NCI-H1930 (cell line): ENCODE measurements at regions not wholly inside any gene's neighbourhood (a gene's known extent, or its start where the extent isn't known, plus 50 kb on each side); places are given as distances from the start of the nearest gene placed in this dataset.
"Not testable (repeated sequence)": the region's sequence is repeated elsewhere in the genome, so short reads cannot be mapped to it uniquely, and the experiment has no call there.

Experiments used
- DNase-seq, 2 experiments: peaks; one replicate each; lab custom pipeline; 2025; lab: John Stamatoyannopoulos, UW

DNA sequence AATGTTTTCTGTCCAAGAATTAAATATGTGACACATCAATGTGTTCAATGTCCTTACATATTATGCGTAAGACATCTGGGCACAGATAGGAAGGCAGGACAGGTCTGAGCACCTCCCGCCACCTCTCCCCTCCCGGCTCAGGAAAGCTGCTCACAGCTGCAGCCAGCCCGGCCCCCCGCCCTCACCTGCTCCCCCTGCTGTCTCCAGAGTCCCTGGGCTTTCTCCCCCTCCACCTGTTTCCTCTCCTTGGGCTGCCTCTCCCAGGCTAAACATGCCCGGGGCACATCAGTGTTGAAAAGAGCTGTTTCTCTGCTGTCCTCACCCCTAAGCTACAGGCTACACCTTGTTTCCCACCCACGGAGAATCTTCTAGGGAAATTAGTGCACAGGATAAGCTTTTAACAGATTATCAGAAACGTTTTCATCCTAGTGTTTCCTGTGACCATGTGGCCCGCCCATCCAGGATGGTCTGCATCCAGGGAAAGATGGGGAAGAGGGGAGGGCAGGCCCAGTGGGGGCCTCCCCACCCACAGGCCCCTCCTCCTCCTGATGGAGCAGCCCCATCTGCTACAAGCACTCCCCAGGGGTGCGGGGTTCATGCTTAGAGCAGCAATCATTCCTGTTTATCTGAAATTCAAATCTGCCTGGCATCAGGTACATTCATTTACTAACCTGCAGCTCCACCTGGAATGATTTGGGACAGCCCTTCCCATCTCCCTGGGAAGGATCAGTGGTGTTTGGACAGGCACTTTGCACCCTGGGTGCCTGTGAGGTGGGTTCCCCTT lies 273.8 kb upstream of the SFSWAP start:
- no peak for DNase-seq

DNA sequence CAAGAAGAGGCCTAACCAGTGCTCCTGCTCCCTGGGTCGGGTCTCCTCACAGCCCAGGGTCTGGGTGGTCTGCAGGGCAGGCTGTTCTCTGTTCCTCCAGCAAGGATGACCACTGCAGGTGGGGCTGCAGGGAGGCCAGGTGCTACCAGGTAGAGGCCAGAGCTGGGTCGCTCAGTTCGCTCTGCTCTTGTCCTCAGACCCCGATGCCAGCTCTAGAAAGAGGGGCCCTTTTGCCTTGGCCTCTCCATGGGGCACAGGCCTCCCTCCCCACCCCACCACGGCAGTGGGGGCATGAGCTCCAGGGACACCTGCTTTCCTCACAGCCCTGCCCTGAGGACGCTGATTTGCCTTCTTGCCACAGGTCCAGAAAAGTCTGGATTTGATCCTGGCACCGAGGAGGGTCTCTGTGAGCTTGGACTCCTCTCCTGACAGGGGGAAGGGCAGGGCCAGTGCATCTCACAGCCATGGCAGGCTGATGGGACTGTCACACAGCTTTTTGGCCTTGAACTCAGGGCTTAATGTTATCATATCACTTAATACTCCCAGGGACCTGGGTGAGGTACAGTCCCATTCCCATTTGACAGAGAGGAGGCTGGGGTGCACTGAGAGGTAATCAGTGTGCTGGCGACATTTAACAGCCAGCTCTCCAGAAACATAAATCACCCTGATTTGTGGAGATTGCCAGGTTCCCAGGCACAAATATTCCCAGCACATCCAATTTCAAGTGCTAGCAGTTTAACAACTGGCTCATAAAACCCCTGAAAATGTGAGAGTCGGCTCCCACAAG lies 273.0 kb upstream of the SFSWAP start:
- no peak for DNase-seq

DNA sequence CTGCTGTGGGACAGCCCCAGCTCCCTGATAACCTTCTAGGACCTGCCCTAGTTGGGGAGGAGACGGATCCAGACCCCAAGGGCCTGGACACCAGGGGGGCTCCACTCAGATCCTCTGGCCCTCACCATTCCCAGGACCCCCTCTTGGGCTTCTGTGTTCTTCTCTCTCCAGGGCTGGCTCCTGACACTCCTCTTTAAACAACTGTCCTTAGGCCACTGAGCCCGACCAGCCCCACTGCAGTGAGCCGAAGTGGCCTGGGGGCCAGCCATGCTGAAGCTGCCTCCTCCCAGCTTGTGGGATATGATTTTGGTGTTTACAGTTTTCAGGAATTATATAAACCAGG lies 272.4 kb upstream of the SFSWAP start:
- not testable (repeated sequence) for DNase-seq

DNA sequence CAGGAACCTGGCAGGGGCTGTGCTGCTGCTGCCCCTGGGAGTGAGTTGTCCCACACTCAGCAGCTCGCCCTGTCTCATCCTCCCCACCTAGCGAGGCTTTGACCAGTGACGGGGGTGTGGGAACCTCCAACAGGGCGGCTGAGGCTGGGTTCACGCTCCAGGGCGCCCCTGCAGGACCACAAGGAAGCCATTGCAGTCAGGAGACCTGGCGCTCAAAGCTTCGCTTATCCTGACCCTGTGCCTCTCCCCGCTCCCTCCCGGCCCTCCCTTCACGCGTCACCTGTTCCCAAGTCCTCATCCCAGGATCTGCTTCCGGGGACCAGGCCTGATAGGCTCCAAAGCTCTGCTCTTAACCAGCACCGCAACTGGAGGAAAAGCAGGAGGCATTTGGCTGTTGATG lies 272.0 kb upstream of the SFSWAP start:
- no peak for DNase-seq

DNA sequence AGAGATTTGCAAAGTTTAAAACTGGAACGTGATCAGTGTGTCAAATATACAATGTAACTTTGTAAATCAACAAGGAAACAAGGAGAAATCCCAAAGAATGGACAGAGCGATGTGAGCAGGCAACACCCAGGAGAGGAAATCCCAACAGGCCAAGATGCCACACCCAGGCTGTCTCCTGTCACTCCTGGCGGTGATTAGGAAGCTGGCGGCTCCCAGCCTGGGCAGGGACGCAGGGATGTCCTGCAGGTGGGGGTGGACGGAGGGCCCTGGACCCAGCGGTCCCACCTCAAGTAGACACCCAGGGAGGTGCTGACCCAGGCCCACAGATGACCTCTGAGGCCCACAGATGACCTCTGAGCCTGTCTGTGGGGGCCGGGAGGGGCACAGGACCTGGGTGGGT lies 271.1 kb upstream of the SFSWAP start:
- DNase-seq: not testable (repeated sequence)

DNA sequence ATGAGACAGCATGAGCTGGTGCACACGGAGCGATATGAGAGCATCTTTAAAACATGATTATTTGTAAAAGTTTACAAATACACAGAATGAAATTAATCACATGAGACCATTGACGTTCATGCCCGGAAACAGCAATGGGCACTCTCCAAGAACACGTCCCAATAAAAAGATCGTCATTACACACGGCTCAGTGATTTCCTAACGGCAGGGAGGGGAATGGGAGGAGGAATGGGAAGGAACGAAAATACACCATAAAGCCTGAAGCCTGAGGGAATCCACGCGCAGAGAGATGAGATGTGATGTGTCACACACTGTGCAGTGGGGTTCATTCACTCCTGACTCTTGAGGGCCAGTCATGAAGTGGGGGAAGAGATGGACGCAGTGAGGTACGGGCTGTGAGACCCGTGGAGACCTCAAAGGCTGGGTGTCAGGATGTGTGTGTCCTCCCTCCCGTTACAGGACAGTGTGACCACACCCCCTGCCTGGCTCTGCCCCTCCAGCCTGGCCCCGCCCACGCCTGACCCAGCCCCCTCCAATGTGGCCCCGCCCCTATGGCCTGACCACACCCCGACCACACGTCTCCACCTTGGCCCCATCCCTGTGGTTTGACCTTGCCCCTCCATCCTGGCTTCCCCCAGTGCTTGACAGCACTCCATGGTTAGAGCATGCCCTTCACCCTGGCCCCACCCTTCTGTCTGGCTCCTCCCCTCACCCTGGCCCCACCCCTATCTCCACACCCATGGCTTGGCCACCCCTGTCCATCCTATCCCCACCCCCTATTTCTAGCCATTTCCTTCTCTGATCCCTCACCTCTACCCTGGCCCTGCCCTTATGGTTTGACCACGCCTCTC lies 270.5 kb upstream of the SFSWAP start:
- not testable (repeated sequence) for DNase-seq

DNA sequence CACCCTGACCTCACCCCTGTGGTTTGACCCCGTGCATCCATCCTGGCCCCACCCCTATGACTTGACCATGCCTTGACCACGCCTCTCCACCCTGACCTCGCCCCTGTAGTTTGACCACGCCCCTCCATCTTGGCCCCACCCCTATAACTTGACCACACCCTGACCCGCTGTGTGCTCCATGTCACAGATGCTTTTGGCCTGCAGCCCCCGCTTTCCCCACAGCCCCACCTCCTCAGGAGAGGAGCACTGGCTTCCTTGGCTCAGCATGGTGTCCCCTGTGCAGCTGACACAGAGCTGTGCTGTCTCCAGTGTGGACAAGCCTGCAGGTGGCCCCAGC lies 269.9 kb upstream of the SFSWAP start:
- DNase-seq: no peak

DNA sequence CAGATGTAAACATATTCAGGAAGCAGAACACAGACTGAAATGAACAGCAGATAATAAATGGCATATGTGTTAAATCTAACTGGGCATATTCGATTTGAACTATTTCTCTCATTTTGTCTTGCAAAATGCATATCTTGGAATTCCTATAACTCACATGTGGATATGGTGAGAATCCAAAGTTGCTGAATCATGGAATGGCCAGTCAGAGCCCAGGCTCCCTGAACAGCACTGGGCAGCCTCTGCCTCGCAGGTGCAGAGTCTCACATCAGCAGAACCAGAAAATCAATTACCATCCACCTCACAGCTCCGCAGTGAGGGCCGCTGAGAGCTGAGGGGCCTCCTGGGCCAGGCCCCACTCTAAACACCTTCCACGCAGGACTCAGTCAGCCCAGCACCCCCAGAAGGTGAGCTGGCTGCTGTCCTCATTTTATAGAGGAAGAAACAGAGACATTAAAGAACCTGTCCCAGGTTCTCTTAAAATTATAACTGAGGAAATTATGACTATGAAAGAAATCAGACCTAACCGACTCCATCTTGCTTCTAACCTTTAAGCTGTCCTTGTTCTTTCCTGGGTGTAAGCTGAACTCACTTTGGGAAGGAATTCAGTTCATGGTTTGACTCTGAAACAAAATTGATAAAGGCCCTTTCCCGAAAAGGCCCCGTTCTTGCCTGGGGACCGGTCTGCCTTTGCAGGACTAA lies 269.1 kb upstream of the SFSWAP start:
- no peak for DNase-seq

DNA sequence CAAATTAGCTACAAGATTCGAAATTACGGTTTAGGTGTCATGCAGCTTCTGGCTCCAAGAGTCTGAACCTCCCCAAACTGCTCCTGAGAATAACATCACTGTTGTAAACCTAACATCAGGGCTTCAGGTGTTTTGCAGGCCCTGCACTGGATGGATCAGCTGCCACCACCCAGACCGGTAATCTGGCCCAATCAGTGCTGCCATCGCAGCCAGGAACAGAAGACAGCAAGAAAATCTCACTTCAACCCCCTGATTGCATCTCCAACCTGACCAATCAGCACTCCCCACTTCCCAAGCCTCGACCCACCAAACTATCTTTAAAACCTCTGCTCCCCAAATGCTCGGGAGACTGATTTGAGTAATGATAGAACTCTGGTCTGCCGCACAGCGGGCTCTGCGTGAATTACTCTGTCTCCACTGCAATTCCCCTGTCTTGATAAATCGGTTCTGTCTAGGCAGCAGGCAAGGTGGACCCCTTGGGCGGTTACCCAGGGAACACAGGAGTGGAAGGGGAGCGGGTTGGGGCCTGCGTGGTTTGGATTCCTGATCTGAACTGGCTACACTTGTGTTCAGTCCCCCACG lies 268.5 kb upstream of the SFSWAP start:
- DNase-seq: no peak

DNA sequence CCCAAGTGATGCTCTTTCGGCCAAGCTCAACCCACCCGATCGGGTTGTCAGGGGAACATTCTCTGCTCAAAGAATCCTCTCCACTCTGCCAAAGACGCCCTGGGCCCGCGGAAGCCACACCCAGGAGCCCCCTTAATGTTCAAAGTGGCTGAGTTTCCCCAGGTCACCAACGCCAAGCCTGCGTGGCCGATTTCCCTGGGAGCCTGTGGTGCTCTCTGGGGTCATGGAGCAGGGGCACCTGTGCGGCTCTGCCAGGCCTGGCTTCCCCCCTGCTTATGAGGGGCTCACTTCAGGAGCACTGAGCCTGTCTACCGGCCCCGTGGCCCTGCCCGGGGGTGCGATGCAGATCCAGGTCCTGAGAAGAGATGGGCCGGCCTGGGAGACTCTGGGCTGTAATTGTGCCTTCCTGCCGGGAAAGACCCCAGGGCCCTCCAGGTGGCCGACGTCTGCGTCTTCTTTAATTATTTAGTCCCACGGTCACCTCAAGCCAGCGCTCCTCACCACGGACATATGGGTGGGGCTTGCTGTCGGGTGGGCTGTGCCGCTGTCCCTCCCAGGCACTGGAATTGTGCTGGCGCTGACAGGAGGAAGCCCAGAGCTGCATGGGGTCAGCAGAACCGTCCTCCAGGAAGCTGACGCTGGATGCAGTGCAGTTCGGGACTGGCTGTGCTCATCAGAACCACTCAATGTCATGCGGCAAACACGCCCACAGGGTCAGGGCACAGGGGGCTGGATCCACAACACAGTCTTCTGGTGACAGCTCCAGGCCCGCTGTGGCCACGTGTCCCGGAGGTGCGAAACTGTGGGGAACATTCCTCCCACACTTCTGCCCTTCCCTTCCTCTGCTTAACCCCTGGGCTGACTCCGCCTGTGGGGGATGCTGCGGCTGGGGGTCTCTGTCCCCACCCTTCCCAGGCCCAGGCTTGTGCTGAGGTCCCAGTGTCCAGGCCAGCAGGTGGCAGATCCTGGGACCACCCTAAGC lies 267.6 kb upstream of the SFSWAP start:
- no peak for DNase-seq

DNA sequence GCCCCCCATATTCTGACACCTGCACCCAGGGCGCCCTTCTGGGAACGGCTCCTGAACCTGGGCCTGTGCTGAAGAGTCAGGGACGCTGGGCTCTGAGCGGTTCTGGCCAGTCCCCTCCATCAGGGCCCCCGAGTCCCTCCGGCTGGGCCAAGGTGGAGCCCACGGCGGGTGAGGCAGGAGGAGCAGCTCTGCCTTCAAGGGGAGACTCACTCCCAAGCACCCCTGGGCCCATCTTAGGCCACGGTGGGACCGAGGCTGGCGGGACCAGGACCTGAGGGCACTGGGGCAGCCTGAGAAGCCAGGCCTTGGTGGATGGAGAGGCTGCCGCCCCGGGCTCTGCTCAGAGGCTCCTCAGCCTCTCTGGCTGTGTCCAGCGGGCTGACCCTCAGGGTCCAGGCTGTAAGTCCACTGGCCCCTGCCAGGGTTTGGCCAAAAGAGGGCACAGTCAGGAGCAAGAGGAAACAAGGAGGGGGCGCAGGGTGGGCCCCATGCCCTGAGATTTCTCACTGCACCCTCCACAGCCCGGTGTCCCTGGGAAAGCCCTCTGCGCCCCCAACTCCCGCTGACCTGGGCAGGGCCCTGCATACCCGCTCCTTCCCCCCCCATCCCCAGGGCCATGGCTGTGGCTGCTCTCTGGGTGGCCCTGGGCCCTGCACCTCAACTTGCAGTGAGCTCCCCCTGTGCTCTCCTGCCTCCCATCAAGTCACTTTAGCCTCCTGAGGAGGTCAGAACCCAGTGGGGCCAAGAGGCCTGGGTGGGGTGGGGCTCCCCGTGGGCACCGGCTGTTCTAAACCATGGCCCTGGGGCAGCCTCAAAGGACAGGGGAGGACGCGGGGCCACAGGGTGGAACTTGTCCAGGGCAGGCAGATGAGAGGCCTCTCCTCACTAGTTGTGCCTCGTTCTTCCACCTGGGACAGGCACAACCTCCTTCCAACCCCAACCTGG lies 266.4 kb upstream of the SFSWAP start:
- no peak for DNase-seq

DNA sequence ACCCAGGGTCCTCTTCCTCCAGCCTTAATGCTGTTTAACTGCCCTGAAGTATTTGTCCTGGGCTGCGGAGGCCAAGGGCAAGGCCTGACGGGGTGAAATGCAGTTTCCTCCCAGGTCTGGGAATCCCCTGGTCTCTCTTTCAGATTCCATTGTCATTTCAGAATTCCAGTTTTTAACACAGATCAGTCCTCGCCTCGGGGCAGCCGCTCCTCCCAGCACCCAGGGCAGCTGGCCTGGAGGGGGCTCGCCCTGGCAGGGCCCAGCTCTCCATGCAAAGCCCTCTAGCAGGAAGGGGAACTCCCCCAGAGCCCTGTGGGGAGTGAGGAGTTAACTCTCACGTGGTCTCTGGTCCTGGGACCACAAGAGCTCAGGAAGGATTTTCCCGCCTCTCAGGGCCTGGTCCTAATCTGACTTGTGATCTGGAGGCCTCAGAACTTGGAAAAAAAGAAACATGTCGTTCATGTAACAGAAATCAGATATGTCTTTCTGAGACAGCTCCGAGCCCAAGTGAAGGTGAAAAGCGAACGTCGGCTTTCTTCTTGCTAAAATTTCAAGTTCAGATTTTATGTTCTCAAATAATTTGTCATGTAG lies 265.6 kb upstream of the SFSWAP start:
- DNase-seq: no peak

DNA sequence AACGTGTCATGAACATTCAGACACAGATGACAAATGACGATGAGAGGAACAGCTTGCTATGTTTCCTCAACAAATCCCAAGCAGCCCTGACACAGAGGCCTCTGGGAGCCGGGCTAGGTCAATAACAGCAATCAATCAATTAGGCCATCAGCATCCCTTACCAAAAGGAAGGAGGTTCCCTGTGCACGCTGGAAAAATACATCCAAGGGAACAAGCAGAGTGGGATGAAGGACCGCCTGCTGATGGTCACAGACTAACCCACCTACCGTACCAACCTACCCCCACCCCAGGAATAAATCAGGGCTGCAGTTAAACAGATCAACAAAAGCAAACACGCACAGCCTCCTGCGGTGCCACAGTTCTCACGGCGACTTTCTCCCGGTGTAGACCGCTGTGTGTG lies 265.1 kb upstream of the SFSWAP start:
- no peak for DNase-seq

DNA sequence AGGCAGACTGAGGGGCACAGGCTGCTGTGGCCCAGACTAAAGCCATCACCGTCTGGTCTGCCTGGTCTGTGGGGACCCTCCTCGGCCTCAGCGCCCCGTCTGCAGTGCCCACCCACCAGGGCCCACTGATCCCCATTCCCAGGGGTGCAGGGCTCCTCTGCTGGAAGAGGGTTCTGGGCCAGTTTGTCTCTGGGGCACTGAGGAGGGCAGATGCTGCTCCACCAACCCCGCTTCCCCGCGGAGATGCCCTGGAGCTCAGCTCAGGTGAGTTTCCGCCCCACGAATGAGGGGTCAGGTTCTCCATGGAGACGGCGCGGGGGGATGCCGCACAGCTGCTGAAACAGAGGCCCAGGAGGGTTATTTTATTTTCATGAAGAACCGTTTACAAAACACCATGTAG lies 263.3 kb upstream of the SFSWAP start:
- DNase-seq: not testable (repeated sequence)

DNA sequence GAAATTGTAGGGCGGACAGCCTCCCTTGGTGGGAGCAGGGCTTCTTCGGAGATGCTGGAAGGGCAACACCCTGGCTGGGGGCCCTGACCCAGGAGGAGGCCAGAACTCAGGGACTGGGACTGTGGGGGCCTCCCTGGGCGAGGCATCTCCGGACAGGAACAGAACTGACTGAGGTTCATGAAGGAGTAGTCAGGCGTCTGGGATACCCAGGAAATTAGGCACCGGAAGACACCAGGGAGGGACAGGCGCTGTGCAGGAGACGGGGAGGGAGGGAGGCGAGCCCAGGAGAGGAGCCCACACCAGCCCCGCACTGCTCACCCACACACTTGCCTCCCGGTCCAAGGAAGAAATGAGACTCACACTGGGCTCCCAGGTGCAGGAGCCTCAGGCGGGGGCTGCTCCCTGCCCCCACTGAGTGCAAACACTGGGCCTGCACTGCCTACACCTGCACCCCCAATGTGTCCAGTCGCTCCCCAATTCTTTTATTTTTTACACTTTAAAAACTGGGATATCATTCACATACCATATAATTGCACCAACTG lies 262.6 kb upstream of the SFSWAP start:
- DNase-seq: no peak

DNA sequence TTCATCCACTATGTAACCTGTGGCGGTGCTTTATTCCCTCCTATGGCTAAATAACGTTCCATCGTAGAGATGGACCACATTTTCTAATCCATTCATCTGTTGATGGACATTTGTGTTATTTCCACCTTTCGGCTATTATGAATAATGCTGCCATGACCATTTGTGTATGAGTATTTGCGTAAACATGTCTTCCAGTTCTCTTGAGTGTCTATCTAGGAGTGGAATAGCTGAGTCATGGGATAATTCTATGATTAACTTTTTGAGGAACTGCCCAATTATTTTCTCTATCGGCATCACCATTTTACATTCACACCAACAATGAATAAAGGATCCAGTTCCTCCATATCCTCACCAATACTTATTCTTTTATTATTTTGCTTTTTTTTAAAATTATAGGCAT lies 261.9 kb upstream of the SFSWAP start:
- no peak for DNase-seq

DNA sequence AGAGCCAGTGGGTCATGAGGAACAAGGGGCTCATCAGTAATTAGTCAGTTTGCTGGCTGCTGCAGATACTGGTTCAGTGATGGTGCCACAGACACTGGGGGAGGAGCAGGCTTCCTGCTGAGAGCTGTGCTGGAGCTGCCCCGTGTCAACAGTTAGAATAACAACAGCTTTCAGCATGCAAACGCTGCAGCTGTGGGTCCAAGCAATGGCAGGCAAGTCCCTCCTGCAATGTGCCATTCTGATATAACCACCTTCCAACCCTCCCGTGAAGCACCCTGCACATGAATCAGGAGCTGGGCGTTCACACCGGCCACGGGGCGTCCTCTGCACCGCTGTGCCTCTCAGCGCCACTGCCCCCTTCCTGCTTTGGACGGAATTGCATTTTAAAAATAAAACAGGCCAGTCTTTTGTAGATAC lies 258.4 kb upstream of the SFSWAP start:
- DNase-seq: no peak

DNA sequence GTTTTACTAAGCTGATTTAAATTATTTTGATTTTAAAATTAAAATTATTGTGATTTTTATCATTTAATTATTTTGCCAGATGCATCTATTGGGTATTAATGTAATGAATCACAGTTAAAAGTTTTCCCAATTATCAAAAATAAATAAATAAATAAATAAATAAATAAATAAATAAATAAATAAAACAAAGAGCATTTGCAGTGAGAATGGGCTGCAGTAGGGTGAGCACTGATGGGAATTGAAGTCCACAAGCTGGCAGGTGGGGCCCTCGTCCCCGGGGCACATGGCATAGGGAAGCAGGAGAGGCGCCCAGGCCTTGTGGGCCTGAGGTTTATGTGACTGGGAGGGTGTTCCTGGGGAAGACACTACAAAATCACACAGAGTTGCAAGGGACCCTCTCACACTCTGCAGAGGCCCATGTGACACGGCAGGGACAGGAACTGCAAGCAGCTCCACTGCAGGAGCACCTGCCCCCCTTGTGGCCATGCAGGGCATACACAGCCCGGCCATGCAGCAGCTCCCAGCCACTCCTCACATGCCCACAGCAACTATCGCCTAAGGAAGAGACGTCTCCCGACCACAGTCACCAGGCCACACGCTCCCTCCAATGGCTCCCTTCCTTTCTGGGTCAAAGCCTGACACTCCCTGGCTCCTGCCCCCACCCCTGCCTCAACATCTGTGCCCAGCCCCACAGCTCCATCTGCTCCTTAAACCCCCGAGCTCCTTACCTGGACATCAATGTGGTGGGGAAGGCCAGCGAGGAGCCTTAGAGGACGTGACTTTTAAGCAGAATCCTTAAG lies 256.3 kb upstream of the SFSWAP start:
- peak in 1 of 2 experiments; percentile 26 for DNase-seq
